ENCODE measurements at regions not wholly inside any gene's neighbourhood (a gene's known extent, or its start where the extent isn't known, plus 50 kb on each side); places are given as distances from the start of the nearest gene placed in this dataset.

DNA sequence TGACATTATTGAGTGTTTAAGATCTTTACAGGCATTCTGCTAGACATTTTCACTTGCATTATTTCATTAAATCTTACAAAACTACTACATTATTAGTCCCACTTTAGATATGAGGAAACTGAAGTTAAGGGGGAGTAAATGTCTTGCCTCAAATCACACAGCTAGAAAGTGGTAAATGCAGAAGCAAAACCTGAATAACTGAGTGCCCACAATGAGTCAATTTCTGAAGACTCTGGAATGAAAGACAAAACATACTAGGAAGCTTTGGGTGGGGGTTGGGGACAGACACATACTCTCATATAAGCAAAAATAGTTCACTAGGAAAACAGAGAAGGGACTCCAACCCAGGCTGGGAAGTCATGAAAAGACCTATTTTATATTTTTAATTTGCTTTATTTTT is 214.4 kb upstream of the LRATD1 start:
- intact Hi-C loops (cut with DNase I): no loop called here
- TF ChIP-seq CTCF (IDR thresholded peaks at IDR 0.05) (no peak), EP300 (IDR thresholded peaks at IDR 0.05) (no peak), POLR2A (IDR thresholded peaks at IDR 0.05; ENCODE audit: low read depth) (no peak), POLR2AphosphoS5 (IDR thresholded peaks at IDR 0.05) (no peak)
- Histone ChIP-seq H3K4me3 (no peak overlapping the region), H3K27me3 (no peaks in the 10 kb centered on the region), H3K9me3 (no peaks in the 10 kb centered on the region), H3K36me3 (no peaks in the 10 kb centered on the region), H3K4me1 (peaks cover 0 to 5% (median 1%) of the 10 kb centered on the region in 4 donors), H3K27ac (replicated peaks in 1 of 4) (no peak overlapping the region)
- DNase-seq (ENCODE audit: extremely low spot score): no peak

DNA sequence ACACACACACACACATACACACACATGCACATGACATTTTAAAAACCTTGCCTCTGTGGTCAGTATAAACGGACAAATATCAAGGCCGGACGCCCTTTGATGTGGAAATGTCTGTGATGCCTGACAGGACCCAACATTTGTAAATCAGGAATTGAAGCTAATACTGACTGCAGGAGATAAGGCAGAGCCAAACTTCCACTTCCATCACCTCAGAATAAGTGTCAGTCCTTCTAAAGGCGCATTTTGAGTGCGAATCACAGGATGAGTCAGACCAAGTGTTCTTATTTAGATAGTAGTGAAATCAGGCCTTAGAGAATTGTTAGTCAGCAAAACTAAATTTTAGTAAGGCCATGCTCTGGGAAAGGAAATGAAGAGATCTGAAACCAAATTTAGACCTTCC is 211.7 kb upstream of the LRATD1 start:
- intact Hi-C loops (cut with DNase I): no loop called here
- Histone ChIP-seq H3K4me1 (peaks cover 0 to 10% (median 7%) of the 10 kb centered on the region in 4 donors), H3K27me3 (no peaks in the 10 kb centered on the region), H3K36me3 (no peaks in the 10 kb centered on the region), H3K27ac (replicated peaks in 1 of 4) (no peak overlapping the region), H3K4me3 (no peak overlapping the region), H3K9me3 (no peaks in the 10 kb centered on the region)
- TF ChIP-seq POLR2AphosphoS5 (IDR thresholded peaks at IDR 0.05): no peak
- no peak for TF ChIP-seq CTCF (IDR thresholded peaks at IDR 0.05)
- TF ChIP-seq EP300 (IDR thresholded peaks at IDR 0.05): no peak
- TF ChIP-seq POLR2A (IDR thresholded peaks at IDR 0.05; ENCODE audit: low read depth): no peak
- DNase-seq (ENCODE audit: extremely low spot score): no peak
- 75% methylated on average over 5 of the region's 5 CpGs for WGBS

DNA sequence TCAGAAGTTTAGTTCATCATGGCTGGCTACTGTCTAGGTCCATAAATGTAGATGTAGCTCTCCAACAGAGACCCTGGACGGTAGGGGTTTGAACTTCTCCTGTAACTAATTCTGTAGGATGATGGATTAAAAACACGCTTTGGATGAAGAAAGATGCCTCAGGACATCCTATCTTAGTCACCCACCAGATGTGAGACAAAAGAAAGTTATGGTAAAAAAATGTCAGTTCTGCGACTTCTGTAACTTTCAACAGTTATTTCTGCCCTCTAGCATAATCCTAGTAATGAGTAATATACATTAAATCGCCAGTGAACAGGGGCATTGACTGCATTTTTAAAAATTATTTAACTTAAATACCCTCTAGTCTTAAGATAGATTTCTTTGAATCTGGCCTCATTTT is 210.1 kb upstream of the LRATD1 start:
- H3K27me3 ChIP-seq: no peaks in the 10 kb centered on the region
- H3K4me3 ChIP-seq: no peak overlapping the region
- no peak for TF ChIP-seq CTCF (IDR thresholded peaks at IDR 0.05)
- TF ChIP-seq POLR2AphosphoS5 (IDR thresholded peaks at IDR 0.05): no peak
- TF ChIP-seq EP300 (IDR thresholded peaks at IDR 0.05): no peak
- TF ChIP-seq POLR2A (IDR thresholded peaks at IDR 0.05; ENCODE audit: low read depth): no peak
- no peaks in the 10 kb centered on the region for H3K36me3 ChIP-seq
- intact Hi-C loops (cut with DNase I): no loop called here
- WGBS: 82% methylated on average over 4 of the region's 4 CpGs
- no peak for DNase-seq (ENCODE audit: extremely low spot score)
- H3K4me1 ChIP-seq: peaks cover 0 to 10% (median 7%) of the 10 kb centered on the region in 4 donors
- peak overlapping the region in 1 of 4 donors; percentile 15 for H3K27ac ChIP-seq (replicated peaks in 1 of 4)
- H3K9me3 ChIP-seq: no peaks in the 10 kb centered on the region

DNA sequence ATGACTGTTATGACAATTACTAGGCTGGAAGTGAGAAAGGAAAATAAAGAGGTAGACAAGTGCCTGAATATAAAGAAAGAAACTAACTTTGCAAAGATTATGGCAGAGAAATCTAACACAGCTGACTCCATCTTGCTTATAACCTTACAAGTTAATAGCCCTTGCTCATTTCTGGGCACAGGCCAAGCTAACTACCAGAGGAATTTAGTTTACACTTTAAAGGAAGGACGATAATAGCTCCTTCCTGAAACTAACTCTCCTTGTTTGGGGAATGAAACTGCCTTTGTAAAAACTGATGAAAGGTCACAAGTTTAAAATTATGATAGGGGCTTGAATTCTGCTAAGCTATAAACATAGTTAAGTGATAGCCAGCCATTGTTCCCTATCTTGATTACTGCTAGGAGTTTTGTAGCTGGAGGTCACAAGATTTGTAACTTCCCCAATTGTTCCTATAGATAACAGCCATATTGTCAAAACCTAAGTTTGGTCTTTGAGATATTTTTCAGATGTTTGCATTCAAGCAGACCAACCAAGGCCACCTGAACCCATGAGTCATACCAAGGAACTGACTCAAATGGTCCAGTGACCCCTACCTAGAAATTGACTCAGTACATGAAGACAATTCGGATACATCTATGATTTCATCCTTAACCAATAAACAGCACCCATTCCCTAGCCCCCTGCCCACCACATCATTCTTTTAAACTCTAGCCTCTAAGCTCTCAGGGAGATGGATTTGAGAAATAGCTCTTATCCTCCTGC is 209.2 kb upstream of the LRATD1 start:
- no peak for DNase-seq (ENCODE audit: extremely low spot score)
- intact Hi-C loops (cut with DNase I): no loop called here
- TF ChIP-seq POLR2A (IDR thresholded peaks at IDR 0.05; ENCODE audit: low read depth): no peak
- Histone ChIP-seq H3K4me1 (peaks cover 0 to 19% (median 8%) of the 10 kb centered on the region in 4 donors), H3K27ac (replicated peaks in 1 of 4) (peak overlapping the region in 2 of 4 donors; percentile 15 to 43), H3K9me3 (no peaks in the 10 kb centered on the region), H3K36me3 (no peaks in the 10 kb centered on the region), H3K27me3 (no peaks in the 10 kb centered on the region), H3K4me3 (no peak overlapping the region)
- WGBS: 51% methylated on average over 2 of the region's 2 CpGs

- Histone ChIP-seq H3K36me3 (no peaks in the 10 kb centered on the region), H3K9me3 (no peaks in the 10 kb centered on the region), H3K27me3 (no peaks in the 10 kb centered on the region), H3K4me1 (peaks cover 0 to 22% (median 8%) of the 10 kb centered on the region in 4 donors), H3K4me3 (no peak overlapping the region), H3K27ac (replicated peaks in 1 of 4) (no peak overlapping the region)
- DNase-seq (ENCODE audit: extremely low spot score): no peak
- TF ChIP-seq EP300 (IDR thresholded peaks at IDR 0.05): no peak
- TF ChIP-seq POLR2A (IDR thresholded peaks at IDR 0.05; ENCODE audit: low read depth): no peak
- no peak for TF ChIP-seq POLR2AphosphoS5 (IDR thresholded peaks at IDR 0.05)
- no peak for TF ChIP-seq CTCF (IDR thresholded peaks at IDR 0.05)
- intact Hi-C loops (cut with DNase I): loop anchor here (5.0 kb wide), 1 partner anchor 208 kb away; the partner anchor contains the start of gene LRATD1
- WGBS: 90% methylated on average over 5 of the region's 5 CpGs
Measured at GRCh38 chr2:14424478-14425390, 207.8 kb upstream of the LRATD1 start.
